ENCODE measurements at regions not wholly inside any gene's neighbourhood (a gene's known extent, or its start where the extent isn't known, plus 50 kb on each side); places are given as distances from the start of the nearest gene placed in this dataset.

DNA sequence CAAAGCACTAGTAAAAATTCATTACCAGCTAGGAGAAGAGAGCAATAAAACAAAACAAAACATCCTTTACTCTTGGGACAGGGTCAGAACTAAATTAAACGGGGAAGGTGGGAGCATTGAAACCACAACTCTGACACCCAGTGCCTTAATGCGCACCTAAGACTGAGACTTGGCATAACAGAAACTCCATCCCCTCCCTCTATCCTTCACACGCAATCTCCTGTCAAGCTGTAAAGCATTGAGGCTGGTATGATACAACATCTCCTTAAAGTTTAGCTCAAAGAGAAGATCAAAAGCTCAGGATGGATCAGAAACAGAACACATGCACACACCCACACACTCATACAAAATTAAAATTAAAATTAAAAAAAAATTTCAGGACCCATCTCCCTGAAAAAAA is 951.3 kb downstream of the STIM2 start:
- no peak for TF ChIP-seq CTCF (IDR thresholded peaks at IDR 0.05)

DNA sequence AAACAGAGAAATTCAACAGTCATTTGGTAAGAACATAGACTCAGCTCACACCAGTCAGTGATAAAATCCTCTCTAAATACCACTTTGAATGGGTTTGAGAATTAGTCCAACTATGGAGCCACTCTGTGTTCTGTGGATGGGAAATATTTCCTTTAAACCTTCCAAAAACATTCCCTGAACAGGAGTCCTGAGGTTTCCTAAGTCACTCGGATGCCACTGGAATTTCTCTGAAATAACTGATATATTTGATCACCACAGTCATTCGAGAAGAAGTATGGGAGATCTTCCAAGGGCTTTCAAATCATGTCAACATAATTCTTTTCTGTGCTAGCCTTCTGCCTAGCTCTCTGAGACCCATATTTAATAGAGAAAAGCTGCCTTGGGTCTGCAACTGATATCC is 958.6 kb downstream of the STIM2 start:
- TF ChIP-seq CTCF (IDR thresholded peaks at IDR 0.05) = no peak

DNA sequence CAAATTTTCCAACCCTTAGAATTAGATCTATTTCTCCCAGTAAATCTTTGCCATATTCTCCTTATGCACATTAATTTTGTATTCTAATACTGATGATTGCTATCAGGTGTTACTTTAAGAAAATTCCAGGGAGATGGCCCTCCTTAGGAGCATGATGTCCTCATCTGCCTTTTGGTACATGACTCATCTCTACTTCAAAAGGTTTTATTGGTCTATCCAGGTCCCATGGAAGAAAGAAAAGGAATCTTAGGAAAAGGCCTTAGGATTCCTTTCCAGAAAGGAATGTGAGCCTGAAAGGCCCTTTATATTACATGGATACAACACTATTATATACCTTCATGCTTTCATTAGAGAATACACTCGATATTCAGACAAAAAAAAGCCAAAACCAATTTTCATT is 968.2 kb downstream of the STIM2 start:
- no peak for TF ChIP-seq CTCF (IDR thresholded peaks at IDR 0.05)

DNA sequence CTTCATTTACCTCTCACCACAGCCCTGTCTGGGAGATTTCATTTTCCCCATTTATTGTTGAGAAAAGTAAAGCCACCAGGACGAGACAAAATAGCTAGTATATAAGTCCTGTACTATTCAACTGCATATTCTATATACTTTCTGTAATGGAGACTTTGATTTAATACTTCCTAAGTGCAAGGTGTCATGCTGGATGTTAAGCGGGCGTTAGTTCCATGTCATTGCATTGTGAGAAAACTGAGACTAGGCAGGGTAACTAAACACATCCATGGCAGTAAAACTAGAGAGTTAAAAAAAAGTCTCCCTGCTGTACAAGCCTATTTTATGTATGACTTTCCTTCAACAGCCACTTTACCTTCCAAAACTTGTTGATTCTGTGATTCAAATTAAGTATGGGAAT is 969.6 kb downstream of the STIM2 start:
- no peak for TF ChIP-seq CTCF (IDR thresholded peaks at IDR 0.05)

- no peak for TF ChIP-seq CTCF (IDR thresholded peaks at IDR 0.05)
Observed at GRCh38 chr4:27835851-27836250, 975.2 kb downstream of the STIM2 start.

DNA sequence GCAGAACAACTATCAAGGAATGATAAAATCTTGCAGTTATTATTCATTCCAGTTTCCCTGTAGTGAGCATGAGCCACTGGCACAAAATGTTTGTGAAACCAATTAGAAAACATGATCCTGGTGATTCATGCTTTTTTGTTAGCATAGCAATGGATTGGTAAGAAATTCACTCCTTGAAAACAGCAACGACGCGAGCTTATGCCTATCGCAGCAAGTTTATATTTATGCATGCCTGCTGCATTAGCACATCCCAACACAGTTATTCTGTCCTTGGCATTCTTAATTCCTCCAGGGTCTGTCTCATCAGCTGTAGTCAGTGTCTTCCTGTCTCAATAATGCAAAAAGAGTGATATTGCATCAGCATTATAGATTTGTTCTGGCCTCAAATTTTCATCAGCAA is 975.9 kb downstream of the STIM2 start:
- TF ChIP-seq CTCF (IDR thresholded peaks at IDR 0.05) = no peak

- TF ChIP-seq CTCF (IDR thresholded peaks at IDR 0.05) = no peak
Observed at GRCh38 chr4:27843776-27844175, 983.1 kb downstream of the STIM2 start.

GRCh38 chr4:27844376-27844775 is 983.7 kb downstream of the STIM2 start:
- no peak for TF ChIP-seq CTCF (IDR thresholded peaks at IDR 0.05)
